K562 (cell line): ENCODE measurements at regions not wholly inside any gene's neighbourhood (a gene's known extent, or its start where the extent isn't known, plus 50 kb on each side); places are given as distances from the start of the nearest gene placed in this dataset.
"Not testable (repeated sequence)": the region's sequence is repeated elsewhere in the genome, so short reads cannot be mapped to it uniquely, and the experiment has no call there.

Experiments used
- ATAC-seq: fragments of 200-7000 bp; cut with Tn5 transposase; 3 replicates; pipeline ENCODE4 v1.9.1; 2020; ENCODE audit warnings: moderate library complexity
- BruUV-seq: library from RNA; stranded (reverse); fragments of 400-500 nt; replicated peaks from 2 replicates; lab custom pipeline; 2021; lab: Mats Ljungman, UMichigan
- CTCF ChIA-PET: fragments of 300-600 bp; formaldehyde crosslinking; extraction: SDS; loops from one replicate; lab custom pipeline; 2021; ENCODE audit warnings: low intra/inter-chr PET ratio; lab: Yijun Ruan, JAX
- POLR2A ChIA-PET: fragments of 300-600, 350-650 bp; sonication (Branson Sonifier 250); formaldehyde crosslinking; extraction: SDS; loops from one replicate; lab custom pipeline; 2021; ENCODE audit warnings: antibody characterized with exemption, inconsistent platforms; lab: Yijun Ruan, JAX
- DNase-seq, 4 experiments: peaks; one replicate each; pipeline versions ENCODE4 v3.0.0 to v3.0.0-alpha.2; 2011 to 2018; ENCODE audit warnings: low spot score in 3 of 4, mixed read lengths in 3 of 4; ENCODE audit errors: extremely low read depth in 1 of 4
- FAIRE-seq: peaks from 2 replicates; lab custom pipeline; 2011; peaks lifted over from hg19 to GRCh38; lab: Jason Lieb, UNC
- H2AFZ ChIP-seq: 2 replicates; pipeline ENCODE4 v1.6.0; 2011; ENCODE audit warnings: low read depth, low read length, control low read depth, inconsistent platforms
- H3K27ac ChIP-seq: fragments of 200-600 bp; 3 replicates; pipeline ENCODE4 v1.8.0; 2011; ENCODE audit warnings: low read depth, mild to moderate bottlenecking, control low read depth, inconsistent platforms, low read length, moderate library complexity, mixed read lengths; ENCODE audit errors: extremely low read depth
- H3K27me3 ChIP-seq, 2 experiments: fragments of 300-600 bp in 1 of 2; 2 replicates in 1 of 2; 3 replicates in 1 of 2; pipeline versions ENCODE4 v1.6.0 to v1.8.0; 2011; ENCODE audit warnings: inconsistent platforms in 2 of 2, low read length in 2 of 2, mild to moderate bottlenecking in 1 of 2, mixed read lengths in 1 of 2, moderate library complexity in 1 of 2; ENCODE audit not compliant: control insufficient read depth in 2 of 2, insufficient read depth in 2 of 2
- H3K36me3 ChIP-seq: fragments of 300-600 bp; 3 replicates; pipeline ENCODE4 v1.8.0; 2011; ENCODE audit warnings: mild to moderate bottlenecking, low read length, inconsistent platforms; ENCODE audit not compliant: control insufficient read depth, insufficient read depth
- H3K4me1 ChIP-seq, 2 experiments: fragments of 200-600 bp in 1 of 2; replicated peaks in 1 of 2; 2 replicates in 1 of 2; 3 replicates in 1 of 2; pipeline versions ENCODE4 v1.5.1 to v1.8.0; 2011; ENCODE audit warnings: inconsistent platforms in 2 of 2, low read length in 2 of 2, mild to moderate bottlenecking in 1 of 2, mixed read lengths in 1 of 2, moderate library complexity in 1 of 2; ENCODE audit not compliant: control insufficient read depth in 2 of 2, insufficient read depth in 2 of 2
- H3K4me2 ChIP-seq: 2 replicates; pipeline ENCODE4 v1.6.1; 2011; ENCODE audit warnings: low read length, control low read depth, inconsistent platforms, mixed read lengths; ENCODE audit not compliant: insufficient read depth
- H3K4me3 ChIP-seq: fragments of 200-600 bp; sonication (generic), shearing (Covaris generic); 2 replicates; pipeline ENCODE4 v1.5.1; 2016; ENCODE audit warnings: control low read depth, inconsistent platforms
- H3K79me2 ChIP-seq: fragments of 200-600 bp; 3 replicates; pipeline ENCODE4 v1.8.0; 2011; ENCODE audit warnings: low read length, inconsistent platforms; ENCODE audit not compliant: control insufficient read depth, insufficient read depth
- H3K9ac ChIP-seq, 2 experiments: 2 replicates each; pipeline versions ENCODE4 v1.6.0 to v1.6.1; 2011; ENCODE audit warnings: low read depth in 2 of 2, low read length in 2 of 2, control low read depth in 1 of 2, inconsistent platforms in 1 of 2, mild to moderate bottlenecking in 1 of 2, mixed read lengths in 1 of 2; ENCODE audit not compliant: insufficient read depth in 1 of 2
- H3K9me1 ChIP-seq: one replicate; pipeline ENCODE4 v1.6.0; 2011; ENCODE audit warnings: inconsistent platforms, mild to moderate bottlenecking, low read length, moderate library complexity; ENCODE audit not compliant: control insufficient read depth, insufficient read depth
- H3K9me3 ChIP-seq: replicated peaks from 2 replicates; pipeline ENCODE4 v1.5.1; 2011; ENCODE audit warnings: low read depth, low read length, inconsistent platforms; ENCODE audit not compliant: control insufficient read depth, insufficient read depth
- H4K20me1 ChIP-seq: replicated peaks from 2 replicates; pipeline ENCODE4 v1.6.1; 2011; ENCODE audit warnings: low read length, inconsistent platforms, mixed read lengths; ENCODE audit not compliant: control insufficient read depth, insufficient read depth
- CHD2 ChIP-seq: IDR thresholded peaks from 2 replicates; pipeline ENCODE4 v1.6.1; 2011; ENCODE audit warnings: low read depth, low read length
- HDAC8 ChIP-seq: fragments of 450-650 bp; IDR thresholded peaks from 2 replicates; pipeline ENCODE4 v1.6.1; 2016; ENCODE audit warnings: mild to moderate bottlenecking, missing genetic modification characterization, moderate library complexity, missing compliant biosample characterization
- RCOR1 ChIP-seq, 2 experiments: IDR thresholded peaks; 2 replicates each; pipeline ENCODE4 v1.6.1; 2012; ENCODE audit warnings: low read depth in 2 of 2, low read length in 2 of 2, borderline replicate concordance in 1 of 2, improper control_type of control experiment in 1 of 2
- SP2 ChIP-seq: IDR thresholded peaks from 2 replicates; pipeline ENCODE4 v1.6.1; 2011; ENCODE audit warnings: mild to moderate bottlenecking, low read depth, low read length, moderate library complexity; ENCODE audit not compliant: poor library complexity, severe bottlenecking; ENCODE audit errors: extremely low read depth
- STAT5A ChIP-seq: IDR thresholded peaks from 2 replicates; pipeline ENCODE4 v1.6.1; 2012; ENCODE audit warnings: low read length, inconsistent platforms, borderline replicate concordance
- ZMIZ1 ChIP-seq, 2 experiments: fragments of 150-350 bp in 1 of 2; IDR thresholded peaks; 2 replicates each; pipeline ENCODE4 v1.6.1; 2012 to 2016; ENCODE audit warnings: low read depth in 2 of 2, low read length in 2 of 2, mild to moderate bottlenecking in 1 of 2, moderate library complexity in 1 of 2
- ZSCAN32 ChIP-seq: fragments of 450-650 bp; formaldehyde crosslinking; IDR thresholded peaks from 2 replicates; pipeline ENCODE4 v1.4.0; 2020; ENCODE audit warnings: mild to moderate bottlenecking, moderate library complexity
- WGBS: fragments of 100-300 bp; shearing (Covaris generic); methylation state at CpG from one replicate; pipeline ENCODE4 v1.1.6; 2016; ENCODE audit warnings: low coverage, mixed read lengths; ENCODE audit not compliant: insufficient coverage; ENCODE audit errors: missing lambda C conversion rate; 5-methylcytosine and 5-hydroxymethylcytosine counted together
- in situ Hi-C: fragments of 300-500 bp; cut with MboI; formaldehyde crosslinking; loops from 4 replicates; pipeline ENCODE4 v1.15.0; 2018; ENCODE audit warnings: inconsistent platforms, mixed read lengths
- intact Hi-C: fragments of 100-400 bp; cut with micrococcal nuclease; formaldehyde crosslinking; loops from 2 replicates; pipeline ENCODE4 v1.14.2; 2022

GRCh38 chr11:91066456-91067047, 843.7 kb upstream of the CHORDC1 start:
- Histone ChIP-seq H2AFZ (no peak overlapping the region), H3K4me3 (no peak overlapping the region), H4K20me1 (no peaks in the 10 kb centered on the region), H3K9me3 (no peaks in the 10 kb centered on the region), H3K9ac (no peak overlapping the region), H3K4me2 (no peak overlapping the region), H3K79me2 (no peaks in the 10 kb centered on the region), H3K27me3 (no peaks in the 10 kb centered on the region), H3K36me3 (no peaks in the 10 kb centered on the region), H3K4me1 (no peaks in the 10 kb centered on the region), H3K9me1 (no peaks in the 10 kb centered on the region), H3K27ac (no peak overlapping the region)
- ChIA-PET CTCF (no interaction called here), POLR2A (no interaction called here)
- intact Hi-C loops: no loop called here
- in situ Hi-C loops: no loop called here
- no peak for ATAC-seq
- 2% methylated on average over 5 of the region's 5 CpGs for WGBS
- no TSS peak for BruUV-seq
- no peak for FAIRE-seq
- TF ChIP-seq RCOR1 (IDR thresholded peaks at IDR 0.05; ENCODE audit: borderline replicate concordance in 1 of 2, low read depth in 2 of 2, low read length in 2 of 2): no peak
- no peak for TF ChIP-seq ZSCAN32 (CRISPR knock-in tag)
- no peak for TF ChIP-seq ZMIZ1 (IDR thresholded peaks at IDR 0.05; ENCODE audit: low read depth in 2 of 2, low read length in 2 of 2)
- no peak for TF ChIP-seq HDAC8 (tag)
- TF ChIP-seq STAT5A: no peak
- TF ChIP-seq SP2: no peak
- TF ChIP-seq CHD2: no peak
- DNase-seq: no peak

GRCh38 chr11:91063399-91063798, 840.5 kb upstream of the CHORDC1 start:
- H3K79me2 ChIP-seq, intact Hi-C loops, H3K36me3 ChIP-seq, BruUV-seq, H3K27ac ChIP-seq, FAIRE-seq, ATAC-seq, POLR2A ChIA-PET, CTCF ChIA-PET, H4K20me1 ChIP-seq, H2AFZ ChIP-seq, H3K27me3 ChIP-seq, H3K9me3 ChIP-seq, DNase-seq, H3K9ac ChIP-seq, H3K4me1 ChIP-seq, H3K4me3 ChIP-seq, H3K4me2 ChIP-seq, H3K9me1 ChIP-seq, in situ Hi-C loops: not testable (repeated sequence)
- WGBS: 30% methylated on average over 2 of the region's 29 CpGs
